IPS-20b (cell line): ENCODE measurements at regions not wholly inside any gene's neighbourhood (a gene's known extent, or its start where the extent isn't known, plus 50 kb on each side); places are given as distances from the start of the nearest gene placed in this dataset.
"Not testable (repeated sequence)": the region's sequence is repeated elsewhere in the genome, so short reads cannot be mapped to it uniquely, and the experiment has no call there.

Experiments
- H3K27ac ChIP-seq: one replicate; pipeline ENCODE4 v1.5.1; 2013; ENCODE audit warnings: low read length
- H3K27me3 ChIP-seq: 2 replicates; pipeline ENCODE4 v1.6.1; 2013; ENCODE audit warnings: mild to moderate bottlenecking, low read length, inconsistent platforms; ENCODE audit not compliant: insufficient read depth
- H3K36me3 ChIP-seq: 2 replicates; pipeline ENCODE4 v1.6.1; 2013; ENCODE audit warnings: low read depth, mild to moderate bottlenecking, inconsistent platforms, low read length, moderate library complexity; ENCODE audit not compliant: insufficient read depth
- H3K4me1 ChIP-seq: 2 replicates; pipeline ENCODE4 v1.6.1; 2013; ENCODE audit warnings: mild to moderate bottlenecking, control low read depth, inconsistent platforms, low read length, moderate library complexity; ENCODE audit not compliant: insufficient read depth
- H3K4me3 ChIP-seq: 2 replicates; pipeline ENCODE4 v1.5.1; 2013; ENCODE audit warnings: mild to moderate bottlenecking, low read length, inconsistent platforms
- H3K9ac ChIP-seq: 2 replicates; pipeline ENCODE4 v1.6.1; 2013; ENCODE audit warnings: low read depth, mild to moderate bottlenecking, inconsistent platforms, low read length, moderate library complexity
- H3K9me3 ChIP-seq: 2 replicates; pipeline ENCODE4 v1.6.1; 2013; ENCODE audit warnings: mild to moderate bottlenecking, low read depth, low read length, inconsistent platforms; ENCODE audit not compliant: insufficient read depth

DNA sequence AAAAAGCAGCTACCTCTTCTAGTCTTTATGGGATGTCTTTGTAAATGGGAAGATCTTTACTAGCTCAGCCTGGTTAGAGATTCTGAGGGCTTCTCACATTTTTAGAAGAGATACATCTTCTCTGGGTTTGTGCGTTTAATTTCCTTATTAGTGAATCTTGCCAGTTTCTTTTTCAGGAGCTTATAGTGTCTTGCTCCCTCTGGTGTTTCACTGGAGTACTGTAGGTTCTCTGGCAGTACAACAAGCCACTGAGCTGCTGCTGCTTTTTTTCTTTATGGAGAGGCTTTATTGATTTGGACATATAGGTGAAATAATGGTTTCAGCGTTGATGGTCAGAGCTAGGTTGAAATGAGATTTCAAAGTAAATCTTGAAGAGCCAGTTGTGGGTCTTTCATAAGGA, 82.9 kb downstream of the LAS1L start:
- no peaks in the 10 kb centered on the region for H3K36me3 ChIP-seq
- H3K4me3 ChIP-seq = no peak overlapping the region
- H3K9me3 ChIP-seq = no peaks in the 10 kb centered on the region; the same call in none of the 2 replicates
- H3K4me1 ChIP-seq = no peaks in the 10 kb centered on the region
- no peak overlapping the region for H3K27ac ChIP-seq
- no peaks in the 10 kb centered on the region for H3K27me3 ChIP-seq
- H3K9ac ChIP-seq = no peak overlapping the region

DNA sequence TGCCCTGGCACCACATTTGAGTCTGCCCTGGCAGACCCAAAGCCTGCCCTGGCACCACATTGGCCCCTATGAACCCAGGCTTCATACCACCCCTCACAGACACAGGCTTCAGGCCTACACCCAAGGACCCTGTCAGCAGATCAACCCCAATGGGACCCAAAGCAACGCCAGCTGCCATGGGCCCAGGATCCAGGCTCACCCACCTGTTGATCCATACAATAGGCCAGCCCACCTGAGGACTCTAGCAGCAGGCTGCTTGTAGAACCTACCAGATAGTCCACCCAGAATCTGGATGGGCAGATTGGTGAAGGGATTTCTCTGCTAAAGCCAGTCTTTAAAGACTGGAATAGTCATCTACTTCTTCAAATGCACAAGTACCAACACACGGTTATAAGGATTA, 114.4 kb downstream of the LAS1L start:
- Histone ChIP-seq H3K9ac (no peak overlapping the region), H3K27me3 (no peaks in the 10 kb centered on the region), H3K36me3 (no peaks in the 10 kb centered on the region), H3K4me1 (no peaks in the 10 kb centered on the region; the same call in 1 of the 2 replicates), H3K9me3 (no peaks in the 10 kb centered on the region), H3K4me3 (no peak overlapping the region), H3K27ac (no peak overlapping the region)

DNA sequence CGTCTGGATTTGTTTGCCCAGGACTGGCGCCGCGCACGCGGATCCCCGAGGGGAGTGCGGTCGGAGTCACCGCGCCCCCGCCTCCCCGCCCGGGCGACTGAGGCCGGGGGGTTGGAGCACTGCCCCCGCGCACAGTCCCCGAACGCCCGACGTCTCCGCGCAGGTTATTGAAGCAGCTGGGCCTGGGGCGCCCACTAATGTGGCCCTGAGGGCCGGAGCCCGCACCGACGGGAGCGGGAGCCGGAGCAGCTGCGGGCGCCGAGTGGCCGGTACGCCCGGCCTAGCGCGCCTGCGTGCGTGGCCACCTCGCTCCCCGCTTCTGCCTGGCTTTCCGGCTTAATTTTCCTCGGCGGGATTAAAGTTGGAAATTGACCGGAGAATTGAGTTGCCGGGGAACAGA, 126.9 kb downstream of the LAS1L start:
- Histone ChIP-seq H3K27me3 (peaks cover 27% of the 10 kb centered on the region), H3K4me3 (peak overlapping the region; percentile 58; the same call in 1 of the 2 replicates)
- H3K4me1 ChIP-seq, H3K9ac ChIP-seq, H3K27ac ChIP-seq, H3K36me3 ChIP-seq, H3K9me3 ChIP-seq: not testable (repeated sequence)

DNA sequence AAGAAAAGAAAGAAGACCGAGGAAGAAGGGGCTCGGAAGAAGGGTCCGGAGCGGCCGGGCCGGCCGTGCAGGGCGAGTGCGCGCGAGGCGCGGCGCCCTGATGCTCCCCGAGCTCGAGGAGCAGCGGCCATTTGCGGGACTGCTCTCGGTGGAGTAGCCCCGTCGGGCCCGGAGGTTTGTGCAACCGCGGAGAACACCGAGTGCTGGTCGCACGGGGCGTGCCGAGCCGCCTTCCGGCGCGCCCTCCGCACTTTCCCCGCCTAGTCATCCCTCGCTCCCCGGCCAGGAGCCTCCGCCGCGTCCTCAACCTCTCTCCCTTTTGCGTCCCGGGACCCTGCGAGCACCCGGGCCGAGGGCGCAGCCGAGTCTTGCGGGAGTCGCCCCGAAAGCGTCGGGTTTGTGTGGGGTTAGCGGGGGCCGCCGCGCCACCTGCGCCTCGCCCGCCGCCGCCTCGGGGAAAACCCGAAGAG, 127.4 kb downstream of the LAS1L start:
- Histone ChIP-seq H3K9me3 (no peaks in the 10 kb centered on the region), H3K4me3 (peak overlapping the region; percentile 58; the same call in 1 of the 2 replicates), H3K27me3 (peaks cover 27% of the 10 kb centered on the region), H3K9ac (no peak overlapping the region), H3K36me3 (no peaks in the 10 kb centered on the region), H3K4me1 (no peaks in the 10 kb centered on the region), H3K27ac (no peak overlapping the region)

DNA sequence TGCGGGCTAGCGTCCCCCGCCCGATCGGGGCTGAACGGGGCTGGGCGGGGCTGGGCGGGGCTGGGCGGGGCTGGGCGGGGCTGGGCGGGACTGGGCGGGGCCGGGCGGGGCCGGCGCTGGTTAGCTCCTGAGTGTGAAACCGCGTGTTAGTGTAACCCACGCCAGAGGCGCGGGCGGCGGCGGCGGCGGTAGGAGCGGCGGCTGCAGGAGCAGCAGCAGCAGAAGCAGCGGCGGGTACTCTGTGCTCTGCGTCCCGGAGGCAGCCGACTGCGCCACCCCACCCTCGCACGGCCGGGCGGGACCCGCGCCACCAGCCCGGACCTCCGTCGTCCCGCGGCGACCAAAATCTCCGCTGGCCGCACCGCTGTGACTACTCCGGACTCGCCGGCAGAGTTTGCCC, 128.1 kb downstream of the LAS1L start:
- Histone ChIP-seq H3K9me3 (no peaks in the 10 kb centered on the region), H3K4me3 (peak overlapping the region; percentile 58; the same call in 1 of the 2 replicates), H3K27ac (no peak overlapping the region), H3K36me3 (no peaks in the 10 kb centered on the region), H3K9ac (no peak overlapping the region), H3K27me3 (peaks cover 27% of the 10 kb centered on the region), H3K4me1 (no peaks in the 10 kb centered on the region)

DNA sequence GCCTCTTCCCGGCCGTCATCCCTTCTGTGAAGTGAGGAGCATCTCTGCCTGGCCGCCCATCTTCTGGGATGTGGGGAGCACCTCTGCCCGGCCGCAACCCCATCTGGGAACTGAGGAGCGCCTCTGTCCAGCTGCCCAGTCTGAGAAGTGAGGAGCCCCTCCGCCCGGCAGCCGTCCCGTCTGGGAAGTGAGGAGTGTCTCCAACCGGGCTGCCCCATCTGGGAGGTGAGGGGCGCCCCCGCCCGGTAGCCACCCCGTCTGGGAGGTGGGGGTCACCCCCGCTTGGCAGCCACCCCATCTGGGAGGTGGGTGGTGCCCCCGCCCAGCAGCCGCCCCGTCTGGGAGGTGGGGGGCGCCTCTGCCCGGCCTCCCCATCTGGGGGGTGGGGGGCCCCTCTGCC, 142.3 kb downstream of the LAS1L start:
- H3K9me3 ChIP-seq = peaks cover 3% of the 10 kb centered on the region; the same call in 1 of the 2 replicates
- H3K27ac ChIP-seq = no peak overlapping the region
- no peak overlapping the region for H3K9ac ChIP-seq
- H3K4me1 ChIP-seq = no peaks in the 10 kb centered on the region
- H3K27me3 ChIP-seq = no peaks in the 10 kb centered on the region
- H3K36me3 ChIP-seq = no peaks in the 10 kb centered on the region
- H3K4me3 ChIP-seq = no peak overlapping the region

DNA sequence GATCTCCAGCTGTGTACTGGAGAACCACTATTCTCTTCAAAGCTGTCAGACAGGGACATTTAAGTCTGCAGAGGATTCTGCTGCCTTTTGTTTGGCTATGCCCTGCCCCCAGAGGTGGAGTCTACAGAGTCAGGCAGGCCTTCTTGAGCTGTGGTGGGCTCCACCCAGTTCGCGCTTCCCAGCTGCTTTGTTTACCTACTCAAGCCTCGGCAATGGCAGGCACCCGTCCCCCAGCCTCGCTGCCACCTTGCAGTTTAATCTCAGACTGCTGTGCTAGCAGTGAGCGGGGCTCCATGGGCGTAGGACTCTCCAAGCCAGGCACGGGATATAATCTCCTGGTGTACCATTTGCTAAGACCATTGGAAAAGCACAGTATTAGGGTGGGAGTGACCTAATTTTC, 145.5 kb downstream of the LAS1L start:
- not testable (repeated sequence) for H3K4me3 ChIP-seq, H3K4me1 ChIP-seq, H3K27ac ChIP-seq, H3K27me3 ChIP-seq, H3K36me3 ChIP-seq, H3K9ac ChIP-seq, H3K9me3 ChIP-seq
